ENCODE measurements at regions not wholly inside any gene's neighbourhood (a gene's known extent, or its start where the extent isn't known, plus 50 kb on each side); places are given as distances from the start of the nearest gene placed in this dataset.

DNA sequence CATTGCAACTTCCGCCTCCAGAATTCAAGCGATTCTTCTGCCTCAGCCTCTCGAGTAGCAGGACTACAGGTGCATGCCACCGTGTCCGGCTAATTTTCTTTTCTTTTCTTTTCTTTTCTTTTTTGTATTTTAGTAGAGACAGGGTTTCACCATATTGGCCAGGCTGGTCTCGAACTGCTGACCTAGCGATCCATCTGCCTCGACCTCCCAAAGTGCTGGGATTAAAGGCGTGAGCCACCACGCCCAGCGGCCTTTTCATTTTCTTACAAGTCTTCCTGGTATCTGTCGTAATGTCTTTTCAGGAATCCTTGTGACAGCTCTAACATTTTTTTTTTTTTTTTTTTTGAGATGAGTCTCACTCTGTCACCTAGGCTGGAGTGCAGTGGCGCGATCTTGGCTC is 66.4 kb upstream of the EDAR start:
- TF ChIP-seq, protein P1, sequence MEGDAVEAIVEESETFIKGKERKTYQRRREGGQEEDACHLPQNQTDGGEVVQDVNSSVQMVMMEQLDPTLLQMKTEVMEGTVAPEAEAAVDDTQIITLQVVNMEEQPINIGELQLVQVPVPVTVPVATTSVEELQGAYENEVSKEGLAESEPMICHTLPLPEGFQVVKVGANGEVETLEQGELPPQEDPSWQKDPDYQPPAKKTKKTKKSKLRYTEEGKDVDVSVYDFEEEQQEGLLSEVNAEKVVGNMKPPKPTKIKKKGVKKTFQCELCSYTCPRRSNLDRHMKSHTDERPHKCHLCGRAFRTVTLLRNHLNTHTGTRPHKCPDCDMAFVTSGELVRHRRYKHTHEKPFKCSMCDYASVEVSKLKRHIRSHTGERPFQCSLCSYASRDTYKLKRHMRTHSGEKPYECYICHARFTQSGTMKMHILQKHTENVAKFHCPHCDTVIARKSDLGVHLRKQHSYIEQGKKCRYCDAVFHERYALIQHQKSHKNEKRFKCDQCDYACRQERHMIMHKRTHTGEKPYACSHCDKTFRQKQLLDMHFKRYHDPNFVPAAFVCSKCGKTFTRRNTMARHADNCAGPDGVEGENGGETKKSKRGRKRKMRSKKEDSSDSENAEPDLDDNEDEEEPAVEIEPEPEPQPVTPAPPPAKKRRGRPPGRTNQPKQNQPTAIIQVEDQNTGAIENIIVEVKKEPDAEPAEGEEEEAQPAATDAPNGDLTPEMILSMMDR (IDR thresholded peaks at IDR 0.05; ENCODE audit: borderline replicate concordance, extremely low read depth, low read length, poor library complexity, severe bottlenecking): no peak
- no peak for TF ChIP-seq EZH2 (IDR thresholded peaks at IDR 0.05; ENCODE audit: borderline replicate concordance, low read depth, low read length, severe bottlenecking)

All from DND-41 (cell line).